ENCODE measurements at regions not wholly inside any gene's neighbourhood (a gene's known extent, or its start where the extent isn't known, plus 50 kb on each side); places are given as distances from the start of the nearest gene placed in this dataset.

- TF ChIP-seq CTCF (IDR thresholded peaks at IDR 0.05; ENCODE audit: low read depth, low read length) = no peak
- no peak for TF ChIP-seq EZH2phosphoT487 (IDR thresholded peaks at IDR 0.05; ENCODE audit: low read depth)
Observed at GRCh38 chr3:13238687-13239466, 165.6 kb upstream of the IQSEC1 start.
